MM.1S (cell line): ENCODE measurements at regions not wholly inside any gene's neighbourhood (a gene's known extent, or its start where the extent isn't known, plus 50 kb on each side); places are given as distances from the start of the nearest gene placed in this dataset.

Source experiments
- CTCF ChIP-seq: fragments of 300-600 bp; sonication (generic); IDR thresholded peaks from 2 replicates; pipeline ENCODE4 v1.5.1; 2016; ENCODE audit warnings: antibody characterized with exemption, low read length, mixed read lengths
- EZH2 ChIP-seq: fragments of 300-600 bp; sonication (generic); optimal IDR thresholded peaks from 2 replicates; pipeline ENCODE3; 2017; ENCODE audit warnings: low read depth, mild to moderate bottlenecking, antibody characterized with exemption, low read length, mixed read lengths
- EZH2phosphoT487 ChIP-seq: fragments of 300-600 bp; sonication (generic); IDR thresholded peaks from 2 replicates; pipeline ENCODE4 v1.6.1; 2018; ENCODE audit warnings: antibody characterized with exemption, low read length

- TF ChIP-seq EZH2 (no peak), CTCF (no peak), EZH2phosphoT487 (no peak)
These were observed 418.4 kb downstream of the NUP35 start for GRCh38 chr2:183542606-183543005.
